Lower lobe of right lung (tissue), 2 donors: ENCODE measurements at regions not wholly inside any gene's neighbourhood (a gene's known extent, or its start where the extent isn't known, plus 50 kb on each side); places are given as distances from the start of the nearest gene placed in this dataset.

Experiments
- ATAC-seq, 2 donors: fragments of 200-7000 bp; cut with Tn5 transposase; one replicate each; pipeline ENCODE4 v1.9.1; 2020 to 2022; ENCODE audit warnings: mild to moderate bottlenecking in 2 of 2, moderate library complexity in 2 of 2
- DNase-seq: peaks from one replicate; pipeline ENCODE4 v3.0.0-alpha.2; 2020
- H3K27ac ChIP-seq: fragments of 200-600 bp; one replicate; pipeline ENCODE4 v1.8.0; 2022
- H3K27me3 ChIP-seq: fragments of 200-600 bp; one replicate; pipeline ENCODE4 v1.8.0; 2022; ENCODE audit warnings: low read depth
- H3K36me3 ChIP-seq: fragments of 200-600 bp; one replicate; pipeline ENCODE4 v1.8.0; 2022; ENCODE audit warnings: mild to moderate bottlenecking
- H3K4me1 ChIP-seq: fragments of 200-600 bp; one replicate; pipeline ENCODE4 v1.8.0; 2022
- H3K4me3 ChIP-seq: fragments of 200-600 bp; one replicate; pipeline ENCODE4 v1.8.0; 2022; ENCODE audit warnings: mild to moderate bottlenecking
- H3K9me3 ChIP-seq: fragments of 200-600 bp; one replicate; pipeline ENCODE4 v1.8.0; 2022
- CTCF ChIP-seq: fragments of 200-600 bp; IDR thresholded peaks from one replicate; pipeline ENCODE4 v1.8.0; 2022; ENCODE audit warnings: antibody characterized with exemption, mild to moderate bottlenecking
- intact Hi-C: fragments of 100-400 bp; cut with DNase I; formaldehyde crosslinking; loops from one replicate; pipeline ENCODE4 v1.11.0; 2022
- donor health status: DM: no; HTN: yes; CAD: no; lungs with severe emphysema.

GRCh38 chr4:58602731-58603359, 1492.7 kb upstream of the IGFBP7 start:
- H3K27me3 ChIP-seq: no peaks in the 10 kb centered on the region
- H3K27ac ChIP-seq: no peak overlapping the region
- no peaks in the 10 kb centered on the region for H3K9me3 ChIP-seq
- TF ChIP-seq CTCF: no peak
- DNase-seq: no peak
- no peak overlapping the region for H3K4me3 ChIP-seq
- H3K4me1 ChIP-seq: no peaks in the 10 kb centered on the region
- intact Hi-C loops: no loop called here
- no peaks in the 10 kb centered on the region for H3K36me3 ChIP-seq
- ATAC-seq: no peak

GRCh38 chr4:58602022-58602421, 1491.8 kb upstream of the IGFBP7 start:
- TF ChIP-seq CTCF: no peak
- DNase-seq: no peak
- Histone ChIP-seq H3K4me3 (no peak overlapping the region), H3K27me3 (no peaks in the 10 kb centered on the region), H3K36me3 (no peaks in the 10 kb centered on the region), H3K27ac (no peak overlapping the region), H3K4me1 (no peaks in the 10 kb centered on the region), H3K9me3 (no peaks in the 10 kb centered on the region)
- no peak for ATAC-seq
- intact Hi-C loops: no loop called here

- no peak overlapping the region for H3K27ac ChIP-seq
- intact Hi-C loops: no loop called here
- ATAC-seq (no peak), DNase-seq (no peak)
- no peaks in the 10 kb centered on the region for H3K9me3 ChIP-seq
- H3K4me3 ChIP-seq: no peak overlapping the region
- H3K4me1 ChIP-seq: no peaks in the 10 kb centered on the region
- no peak for TF ChIP-seq CTCF
- no peaks in the 10 kb centered on the region for H3K36me3 ChIP-seq
- H3K27me3 ChIP-seq: no peaks in the 10 kb centered on the region
Measured at GRCh38 chr4:58600290-58600689, 1490.1 kb upstream of the IGFBP7 start.

- Histone ChIP-seq H3K4me1 (no peaks in the 10 kb centered on the region), H3K27ac (no peak overlapping the region), H3K4me3 (no peak overlapping the region), H3K36me3 (no peaks in the 10 kb centered on the region), H3K9me3 (no peaks in the 10 kb centered on the region), H3K27me3 (no peaks in the 10 kb centered on the region)
- intact Hi-C loops: no loop called here
- DNase-seq (no peak), ATAC-seq (no peak)
- no peak for TF ChIP-seq CTCF
Measured at GRCh38 chr4:58590722-58591121, 1480.5 kb upstream of the IGFBP7 start.

GRCh38 chr4:58587856-58588255, 1477.7 kb upstream of the IGFBP7 start:
- no peaks in the 10 kb centered on the region for H3K36me3 ChIP-seq
- H3K27ac ChIP-seq: no peak overlapping the region
- intact Hi-C loops: no loop called here
- no peak for TF ChIP-seq CTCF
- no peak overlapping the region for H3K4me3 ChIP-seq
- ATAC-seq (no peak), DNase-seq (no peak)
- H3K27me3 ChIP-seq: no peaks in the 10 kb centered on the region
- peaks cover 7% of the 10 kb centered on the region for H3K9me3 ChIP-seq
- no peaks in the 10 kb centered on the region for H3K4me1 ChIP-seq

- Histone ChIP-seq H3K36me3 (no peaks in the 10 kb centered on the region), H3K4me3 (no peak overlapping the region), H3K4me1 (no peaks in the 10 kb centered on the region), H3K27me3 (no peaks in the 10 kb centered on the region), H3K9me3 (no peaks in the 10 kb centered on the region), H3K27ac (no peak overlapping the region)
- intact Hi-C loops: no loop called here
- ATAC-seq (no peak), DNase-seq (no peak)
- no peak for TF ChIP-seq CTCF
Measured at GRCh38 chr4:58566260-58566659, 1456.1 kb upstream of the IGFBP7 start.
